OCI-LY3 (cell line): ENCODE measurements at regions not wholly inside any gene's neighbourhood (a gene's known extent, or its start where the extent isn't known, plus 50 kb on each side); places are given as distances from the start of the nearest gene placed in this dataset.

Experiments used
- CTCF ChIP-seq: fragments of 200-600, 300-600 bp; sonication (generic); IDR thresholded peaks from 2 replicates; pipeline ENCODE4 v1.5.1; 2014; ENCODE audit warnings: antibody characterized with exemption, low read length, low read depth
- EZH2phosphoT487 ChIP-seq: fragments of 200-600 bp; shearing (Covaris generic); IDR thresholded peaks from 2 replicates; pipeline ENCODE4 v1.6.1; 2018; ENCODE audit warnings: antibody characterized with exemption, mixed run types, low read depth

GRCh38 chr6:69622924-69623323 is 173.9 kb downstream of the LMBRD1 start:
- TF ChIP-seq CTCF (no peak), EZH2phosphoT487 (no peak)
